GM18511 (cell line): ENCODE measurements at regions not wholly inside any gene's neighbourhood (a gene's known extent, or its start where the extent isn't known, plus 50 kb on each side); places are given as distances from the start of the nearest gene placed in this dataset.
"Not testable (repeated sequence)": the region's sequence is repeated elsewhere in the genome, so short reads cannot be mapped to it uniquely, and the experiment has no call there.

Source experiments
- ATAC-seq: cut with Tn5 transposase; IDR thresholded peaks from one replicate; pipeline ENCODE4 v1.9.1; 2021; ENCODE audit warnings: mild to moderate bottlenecking, moderate library complexity; ENCODE audit not compliant: unreplicated experiment

DNA sequence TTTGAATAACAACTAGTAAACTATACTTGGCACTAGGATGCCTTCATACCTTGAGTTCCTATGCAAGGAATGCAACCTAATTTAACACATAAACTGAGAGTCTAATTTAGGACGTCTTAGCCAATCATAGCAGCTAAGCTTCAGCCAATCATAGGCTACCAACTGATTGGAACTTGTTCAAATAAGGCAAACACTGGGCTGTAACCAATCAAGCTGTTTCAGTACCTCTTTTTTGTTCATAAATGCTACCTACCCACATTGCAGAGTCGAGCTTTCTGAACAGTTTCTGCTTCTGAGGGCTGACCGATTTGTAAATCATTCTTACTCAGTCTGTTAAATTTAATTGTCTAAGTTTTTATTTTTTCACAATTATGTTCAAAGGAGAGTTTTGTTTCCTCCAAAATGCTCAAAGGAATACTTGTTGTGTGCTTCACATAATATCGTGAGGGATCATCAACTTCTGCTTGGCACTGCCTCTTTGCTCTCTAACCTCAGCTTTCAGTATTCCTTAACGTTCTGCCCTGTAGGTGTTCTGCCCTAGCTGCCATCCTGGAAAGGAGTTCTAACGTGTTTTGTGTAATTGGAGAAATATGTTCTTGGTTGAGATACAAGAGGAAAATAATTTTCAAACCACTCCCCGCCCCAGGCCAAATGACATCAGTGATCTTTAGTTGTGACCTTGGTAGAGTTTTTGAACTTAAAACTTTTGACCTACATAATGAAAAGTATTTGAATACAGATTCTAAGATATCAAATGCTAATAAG, 380.4 kb upstream of the MIS18BP1 start:
- ATAC-seq, result no peak

GRCh38 chr14:45621731-45622130, 368.7 kb upstream of the MIS18BP1 start:
- no peak for ATAC-seq

- ATAC-seq, result no peak
Observed at GRCh38 chr14:45619831-45620230, 366.8 kb upstream of the MIS18BP1 start.

GRCh38 chr14:45610318-45610717, 357.3 kb upstream of the MIS18BP1 start:
- ATAC-seq, result no peak

DNA sequence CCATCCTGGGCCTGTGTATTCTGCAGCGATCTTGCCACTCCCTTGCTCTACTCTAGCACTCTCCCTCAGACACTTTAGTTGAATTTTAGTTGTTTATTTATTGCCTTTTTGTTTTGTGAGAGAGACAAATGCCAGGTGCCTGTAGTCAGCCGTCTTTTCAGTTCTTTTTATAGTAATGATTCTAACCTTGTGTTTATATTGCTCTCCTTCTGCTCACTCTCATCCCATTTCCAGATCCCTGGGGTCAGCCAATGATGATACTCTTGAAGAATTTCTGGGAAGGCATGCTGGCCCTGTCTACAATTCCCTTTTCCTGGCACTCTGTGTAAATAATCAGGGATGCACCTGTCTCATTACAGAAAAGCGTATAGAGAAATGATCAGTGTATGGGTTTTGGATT, 334.1 kb upstream of the MIS18BP1 start:
- no peak for ATAC-seq

- ATAC-seq, result no peak
Observed at GRCh38 chr14:45559626-45560025, 306.6 kb upstream of the MIS18BP1 start.

GRCh38 chr14:45558183-45558582, 305.2 kb upstream of the MIS18BP1 start:
- ATAC-seq, result no peak

DNA sequence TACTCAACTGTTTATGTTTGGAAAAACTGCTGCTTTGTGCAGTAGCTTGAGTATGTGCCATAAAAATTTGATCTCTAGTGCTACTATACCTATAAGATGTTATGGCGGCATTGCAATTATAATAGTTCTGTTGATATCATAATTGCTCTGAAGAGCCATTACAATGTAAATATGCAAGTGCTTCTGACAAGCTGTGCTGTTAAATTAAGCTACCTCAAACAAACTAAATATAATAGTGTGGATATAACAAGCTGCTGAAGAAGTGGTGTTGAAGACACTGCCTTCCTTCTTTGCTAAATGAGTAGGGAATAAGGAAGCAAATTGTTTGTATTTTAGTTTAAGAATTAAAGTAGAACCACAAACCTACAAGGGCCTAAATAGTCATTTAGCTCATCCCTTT, 301.0 kb upstream of the MIS18BP1 start:
- no peak for ATAC-seq

DNA sequence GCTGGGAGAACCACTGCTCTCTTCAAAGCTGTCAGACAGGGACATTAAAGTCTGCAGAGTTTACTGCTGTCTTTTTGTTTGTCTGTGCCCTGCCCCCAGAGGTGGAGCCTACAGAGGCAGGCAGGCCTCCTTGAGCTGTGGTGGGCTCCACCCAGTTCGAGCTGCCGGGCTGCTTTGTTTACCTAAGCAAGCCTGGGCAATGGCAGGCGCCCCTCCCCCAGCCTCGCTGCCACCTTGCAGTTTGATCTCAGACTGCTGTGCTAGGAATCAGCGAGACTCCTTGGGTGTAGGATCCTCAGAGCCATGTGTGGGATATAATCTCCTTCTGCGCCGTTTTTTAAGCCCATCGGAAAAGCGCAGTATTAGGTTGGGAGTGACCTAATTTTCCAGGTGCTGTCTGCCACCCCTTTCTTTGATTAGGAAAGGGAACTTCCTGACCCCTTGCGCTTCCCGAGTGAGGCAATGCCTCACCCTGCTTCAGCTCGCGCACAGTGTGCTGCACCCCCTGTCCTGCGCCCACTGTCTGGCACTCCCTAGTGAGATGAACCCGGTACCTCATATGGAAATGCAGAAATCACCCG, 298.3 kb upstream of the MIS18BP1 start:
- not testable (repeated sequence) for ATAC-seq

- ATAC-seq, result no peak
Observed at GRCh38 chr14:45531022-45531421, 278.0 kb upstream of the MIS18BP1 start.

GRCh38 chr14:45526715-45527549, 273.9 kb upstream of the MIS18BP1 start:
- ATAC-seq, result peak; percentile 93

GRCh38 chr14:45519766-45520165, 266.8 kb upstream of the MIS18BP1 start:
- no peak for ATAC-seq

DNA sequence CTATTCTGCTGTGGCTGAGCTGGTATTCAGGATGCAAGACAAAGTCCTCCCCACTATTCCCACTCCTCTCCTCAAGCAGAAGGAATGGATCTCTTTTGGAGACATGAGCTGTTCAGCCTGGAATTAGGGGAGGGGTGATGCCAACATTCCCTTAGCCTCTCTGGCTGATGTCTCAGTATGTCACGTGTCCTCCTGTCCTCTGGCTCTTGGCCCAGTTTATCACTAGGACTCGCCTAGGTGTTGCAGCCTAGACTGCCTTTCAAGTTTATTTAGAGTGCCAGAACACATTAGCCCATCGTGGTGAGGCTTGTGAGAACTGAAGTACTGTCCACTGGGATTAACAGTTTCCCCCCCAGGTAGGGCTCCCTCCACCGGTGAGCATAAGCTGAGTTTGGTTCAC, 239.9 kb upstream of the MIS18BP1 start:
- no peak for ATAC-seq

DNA sequence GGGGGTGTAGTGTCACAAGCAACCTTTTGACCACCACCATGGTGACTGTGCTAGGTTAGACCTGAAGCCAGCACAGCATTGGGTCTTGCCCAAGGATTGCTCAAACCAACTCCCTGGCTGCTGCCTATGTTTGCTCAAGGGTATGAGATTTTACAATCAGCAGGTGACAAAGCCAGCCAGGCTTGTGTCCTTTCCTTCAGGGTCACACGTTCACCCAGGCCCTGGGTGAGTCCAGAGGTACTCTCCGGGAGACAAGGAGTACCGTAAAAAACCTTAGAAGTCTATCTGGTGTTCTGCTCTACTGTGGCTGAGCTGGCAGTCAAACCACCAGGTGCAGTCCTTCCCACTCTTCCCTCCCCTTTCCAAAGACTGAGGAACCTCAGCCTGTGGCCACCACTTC, 238.9 kb upstream of the MIS18BP1 start:
- ATAC-seq, result no peak

- ATAC-seq, result no peak
Observed at GRCh38 chr14:45486599-45486998, 233.6 kb upstream of the MIS18BP1 start.

GRCh38 chr14:45467023-45467422, 214.0 kb upstream of the MIS18BP1 start:
- no peak for ATAC-seq

DNA sequence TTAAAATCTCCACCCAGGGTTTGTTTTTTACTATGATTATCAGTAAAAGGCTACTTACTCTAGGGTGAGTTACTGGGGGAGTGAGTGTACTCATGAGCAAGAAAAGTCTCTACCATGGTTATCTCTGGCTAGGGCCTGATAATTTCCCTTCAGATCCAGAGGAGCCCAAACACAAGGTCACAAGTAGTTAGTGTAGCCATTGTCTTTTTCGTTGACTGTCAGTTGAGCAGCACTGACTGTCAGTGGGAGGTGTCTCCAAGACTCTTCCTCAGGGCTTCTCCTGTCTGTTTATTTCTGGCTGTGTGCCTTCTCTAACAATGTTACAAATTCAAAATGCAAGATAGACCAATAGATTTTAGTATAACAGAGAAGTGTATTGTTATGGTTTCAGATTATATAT, 181.2 kb upstream of the MIS18BP1 start:
- ATAC-seq, result no peak

GRCh38 chr14:45426685-45427282, 173.8 kb upstream of the MIS18BP1 start:
- ATAC-seq, result peak; percentile 77

- no peak for ATAC-seq
Observed at GRCh38 chr14:45406942-45407341, 153.9 kb upstream of the MIS18BP1 start.

GRCh38 chr14:45400950-45401640, 148.1 kb upstream of the MIS18BP1 start:
- ATAC-seq, result no peak

DNA sequence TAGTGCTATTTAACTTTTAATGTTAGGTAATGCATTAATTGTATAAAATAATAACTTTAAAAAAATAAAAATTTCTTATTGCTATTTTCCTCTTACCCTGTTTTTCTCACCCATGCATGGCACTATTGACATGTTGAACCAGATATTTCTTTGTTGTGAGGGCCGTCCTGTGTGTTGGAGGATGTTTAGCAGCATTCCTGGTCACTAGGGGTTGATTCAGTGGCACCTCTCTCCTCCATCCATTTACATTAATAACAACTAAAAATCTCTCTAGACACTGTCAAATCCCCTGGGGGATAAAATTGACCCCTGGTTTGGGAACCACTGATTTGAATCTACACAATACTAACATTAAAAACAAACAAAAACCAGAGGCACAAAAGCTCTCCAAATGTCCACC, 147.5 kb upstream of the MIS18BP1 start:
- no peak for ATAC-seq
